Stimulated activated CD4-positive, alpha-beta T cell treated with anti-CD3 and anti-CD28 coated beads, Interleukin-1b, Interleukin-23, amount 100 ng/mL, for 48 hours (primary cell): ENCODE measurements at regions not wholly inside any gene's neighbourhood (a gene's known extent, or its start where the extent isn't known, plus 50 kb on each side); places are given as distances from the start of the nearest gene placed in this dataset.
"Not testable (repeated sequence)": the region's sequence is repeated elsewhere in the genome, so short reads cannot be mapped to it uniquely, and the experiment has no call there.

Experiments used
- DNase-seq: peaks from one replicate; pipeline ENCODE4 v3.0.0-alpha.2; 2020

DNA sequence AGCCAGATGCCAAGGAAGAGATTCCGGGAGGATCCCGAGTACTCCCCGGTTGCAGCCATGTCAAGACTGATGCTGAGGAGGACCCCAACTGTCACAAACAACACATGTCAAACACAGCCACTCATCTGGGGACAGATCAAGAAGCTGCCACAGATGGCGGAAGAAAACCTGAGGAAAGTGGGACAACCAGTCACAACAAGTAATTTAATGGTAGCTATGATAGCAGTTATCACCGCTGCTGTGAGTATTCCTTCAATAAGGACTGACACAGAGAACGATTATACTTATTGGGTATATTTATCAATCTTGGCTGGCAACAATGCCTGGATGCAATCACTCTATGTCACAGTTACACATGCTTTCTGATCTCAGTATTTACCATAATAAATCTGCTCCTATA lies 763.4 kb downstream of the DHX35 start:
- not testable (repeated sequence) for DNase-seq

- DNase-seq = no peak
These were observed 757.1 kb downstream of the DHX35 start for GRCh38 chr20:39719293-39719692.

DNA sequence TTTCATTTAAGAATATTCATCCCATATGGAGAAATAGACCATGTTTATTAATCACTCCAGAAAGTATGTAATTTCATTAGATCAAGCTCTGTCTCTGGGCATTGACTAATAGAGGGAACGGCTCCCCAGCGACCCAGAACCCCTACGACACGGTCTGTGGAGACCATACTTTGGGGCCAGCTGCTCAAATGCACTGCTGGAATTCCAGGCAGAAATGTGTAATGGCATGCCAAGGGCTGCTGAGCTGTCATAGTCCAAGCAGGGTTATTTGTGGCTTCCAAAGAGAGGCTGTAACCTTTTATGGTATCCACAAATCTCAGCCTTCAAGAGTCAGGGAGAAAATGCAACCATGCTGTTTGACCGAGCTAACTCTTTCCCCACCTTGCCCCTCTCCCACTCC lies 755.8 kb downstream of the DHX35 start:
- DNase-seq = no peak

- no peak for DNase-seq
These were observed 754.7 kb downstream of the DHX35 start for GRCh38 chr20:39716796-39717341.

GRCh38 chr20:39713076-39713840 lies 751.1 kb downstream of the DHX35 start:
- DNase-seq = no peak

GRCh38 chr20:39706184-39706663 lies 744.1 kb downstream of the DHX35 start:
- DNase-seq = no peak

- no peak for DNase-seq
These were observed 742.9 kb downstream of the DHX35 start for GRCh38 chr20:39705032-39705431.

GRCh38 chr20:39703357-39703756 lies 741.2 kb downstream of the DHX35 start:
- DNase-seq = not testable (repeated sequence)

DNA sequence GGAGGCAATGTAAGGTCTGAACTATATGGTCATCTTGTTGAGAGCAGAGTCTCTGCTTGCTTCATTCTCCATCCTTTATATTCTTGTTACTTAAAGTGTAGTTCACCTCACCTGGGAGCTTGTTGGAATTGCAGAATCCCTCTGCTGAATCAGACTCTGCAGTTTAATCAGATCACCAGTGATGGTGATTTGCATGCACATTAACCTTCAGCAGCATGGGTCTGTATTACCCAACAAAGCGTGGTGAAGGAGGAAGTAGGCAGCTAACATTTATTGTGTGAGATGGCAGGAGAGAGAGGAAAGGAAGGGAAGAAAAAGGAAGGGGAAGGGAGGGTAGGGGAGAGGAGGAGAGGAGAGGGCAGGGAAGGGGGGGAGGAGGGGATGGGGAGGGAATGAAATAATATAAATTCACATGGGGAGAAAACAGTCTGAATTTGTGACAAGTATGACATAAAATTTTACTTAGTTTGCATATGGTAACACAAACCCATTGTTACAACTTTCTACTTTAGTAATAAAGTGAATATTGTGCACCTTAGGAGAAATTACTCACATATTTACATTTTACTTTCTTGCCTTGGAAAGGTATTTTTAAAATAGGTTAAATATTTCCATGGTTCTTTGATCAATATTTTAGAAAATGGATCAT lies 740.7 kb downstream of the DHX35 start:
- DNase-seq = no peak

GRCh38 chr20:39700528-39700927 lies 738.4 kb downstream of the DHX35 start:
- no peak for DNase-seq

GRCh38 chr20:39699166-39699725 lies 737.1 kb downstream of the DHX35 start:
- no peak for DNase-seq

DNA sequence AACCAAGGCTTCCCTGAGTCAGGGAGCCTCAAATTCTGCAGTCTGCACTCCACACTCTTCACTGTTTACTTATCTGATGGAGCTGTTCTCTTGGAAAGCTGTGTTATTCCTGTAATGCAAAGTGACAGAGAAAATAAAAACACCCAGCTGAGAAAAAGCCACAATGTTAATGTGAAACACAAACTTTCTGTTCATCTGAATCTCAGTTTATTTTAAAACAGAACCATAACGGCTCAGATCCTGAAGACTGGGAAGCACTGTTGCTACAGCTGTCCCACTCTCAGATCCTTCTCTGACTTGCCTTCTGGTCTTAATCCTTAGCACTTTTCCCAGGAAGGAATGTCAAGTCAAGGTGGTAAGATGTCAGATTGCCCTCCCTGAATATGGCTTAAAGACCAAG lies 736.6 kb downstream of the DHX35 start:
- no peak for DNase-seq

DNA sequence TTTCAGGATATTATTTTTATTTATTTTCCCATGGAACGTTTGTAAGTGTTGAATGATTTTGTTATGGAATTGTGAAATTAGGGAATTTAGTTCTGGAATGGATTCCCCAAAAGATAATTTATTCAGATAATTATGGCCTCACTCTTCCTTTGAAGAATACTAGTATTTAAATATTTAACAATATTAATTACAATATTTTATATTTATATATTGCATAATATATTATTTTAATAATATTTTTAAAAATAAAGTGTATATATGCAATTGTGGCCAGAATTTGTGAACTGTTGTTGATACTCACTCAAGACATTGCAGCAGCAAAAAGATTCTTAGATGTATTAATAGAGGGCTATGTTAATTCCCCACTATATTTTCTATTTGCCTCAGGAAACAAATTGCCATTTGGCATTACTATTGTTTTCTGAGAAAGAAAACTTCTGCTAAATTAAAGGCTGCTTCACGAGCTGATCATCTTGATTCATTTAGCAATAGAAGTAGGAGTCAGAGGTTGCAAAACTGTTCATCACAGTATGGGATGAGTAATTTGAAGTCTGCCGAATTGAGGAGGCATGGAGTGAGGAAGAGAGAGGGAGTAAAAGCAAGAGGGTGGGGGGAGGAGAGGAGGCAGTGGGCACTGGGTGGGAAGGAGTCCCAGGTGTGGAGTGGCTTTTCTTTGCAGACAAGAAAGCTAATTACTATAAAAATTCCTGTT lies 729.2 kb downstream of the DHX35 start:
- no peak for DNase-seq

GRCh38 chr20:39676857-39677391 lies 714.8 kb downstream of the DHX35 start:
- DNase-seq = no peak

- no peak for DNase-seq
These were observed 714.1 kb downstream of the DHX35 start for GRCh38 chr20:39676241-39676640.

GRCh38 chr20:39674842-39675241 lies 712.7 kb downstream of the DHX35 start:
- DNase-seq = no peak

DNA sequence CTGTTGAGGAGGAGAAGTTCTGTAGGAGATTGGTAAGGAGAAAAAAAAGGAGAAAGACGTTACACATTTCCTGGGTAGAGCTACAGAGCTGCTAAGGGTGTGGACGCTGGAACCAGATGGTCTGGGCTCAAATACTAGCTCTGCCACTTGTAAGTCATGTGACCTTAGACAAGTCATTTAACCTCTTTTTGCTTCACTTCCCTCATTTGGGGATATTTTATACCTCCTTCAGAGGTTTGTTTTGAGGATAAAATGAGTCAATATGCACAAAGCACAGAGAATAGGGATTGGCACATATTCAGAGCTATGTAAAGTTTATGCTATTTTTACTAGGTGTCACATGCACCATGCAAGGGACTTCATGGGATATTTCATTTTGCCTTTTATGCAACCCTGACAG lies 708.8 kb downstream of the DHX35 start:
- DNase-seq = no peak

GRCh38 chr20:39669659-39670058 lies 707.5 kb downstream of the DHX35 start:
- no peak for DNase-seq

DNA sequence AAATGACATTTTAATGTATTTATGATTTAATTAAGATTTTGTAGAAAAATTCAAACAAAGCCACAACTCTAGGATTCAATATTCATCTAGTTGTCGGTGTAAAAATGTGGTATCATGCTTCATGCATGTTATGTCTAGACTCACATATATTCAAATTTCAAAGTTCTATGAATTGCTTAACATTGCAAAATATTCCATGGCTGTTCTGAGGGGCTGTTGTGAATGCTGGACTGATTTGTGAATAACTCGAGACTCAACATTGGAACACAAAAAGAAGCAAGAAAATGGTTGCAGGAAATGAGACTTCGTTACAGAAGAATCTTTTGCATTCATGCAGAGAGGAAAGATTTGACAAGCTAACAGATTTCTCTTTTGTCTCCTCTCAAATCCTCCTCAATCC lies 705.9 kb downstream of the DHX35 start:
- DNase-seq = no peak

DNA sequence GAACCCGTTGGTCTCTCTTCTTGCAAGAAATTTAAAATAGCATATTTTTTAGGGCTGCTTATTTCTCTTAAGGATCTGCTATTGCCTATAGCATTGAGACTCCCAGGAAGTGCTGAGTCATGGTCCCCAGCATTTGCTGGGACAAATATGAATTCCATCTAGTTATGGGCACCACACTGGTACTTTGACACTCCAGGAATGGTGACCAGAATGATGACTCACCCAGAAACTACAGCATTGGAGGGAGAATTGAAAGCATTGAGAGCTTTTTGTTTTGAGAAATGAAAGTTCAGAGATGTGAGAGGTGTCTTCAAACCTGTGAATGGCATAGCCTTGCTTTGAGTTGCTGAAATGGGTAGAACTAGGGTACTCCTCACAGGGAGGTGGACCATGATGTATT lies 699.7 kb downstream of the DHX35 start:
- no peak for DNase-seq

GRCh38 chr20:39660965-39661364 lies 698.8 kb downstream of the DHX35 start:
- no peak for DNase-seq

GRCh38 chr20:39660226-39660625 lies 698.1 kb downstream of the DHX35 start:
- no peak for DNase-seq
